Body of pancreas (tissue), 4 donors: ENCODE measurements at regions not wholly inside any gene's neighbourhood (a gene's known extent, or its start where the extent isn't known, plus 50 kb on each side); places are given as distances from the start of the nearest gene placed in this dataset.

Source experiments
- ATAC-seq: fragments of 150-250 bp; one replicate; pipeline ENCODE4 v1.9.1; 2016
- DNase-seq, 4 donors: peaks; one replicate each; pipeline ENCODE4 v3.0.0-alpha.2; 2019
- H3K27ac ChIP-seq, 4 donors: fragments of 200-600 bp; sonication (generic); 1 replicate in 3 of 4; 2 replicates in 1 of 4; pipeline versions ENCODE4 v1.5.1 to v1.6.1; 2016 to 2019; ENCODE audit warnings: mild to moderate bottlenecking in 1 of 4, mixed read lengths in 1 of 4, moderate library complexity in 1 of 4
- H3K27me3 ChIP-seq, 2 donors: fragments of 200-600 bp; sonication (generic); one replicate each; pipeline ENCODE4 v1.6.0; 2016; ENCODE audit warnings: mild to moderate bottlenecking in 1 of 2
- H3K36me3 ChIP-seq, 2 donors: fragments of 200-600 bp; sonication (generic); replicated peaks in 1 of 2; 2 replicates each; pipeline ENCODE4 v1.5.1; 2016; ENCODE audit warnings: low read depth in 2 of 2; ENCODE audit not compliant: insufficient read depth in 1 of 2
- H3K4me1 ChIP-seq: fragments of 200-600 bp; sonication (generic); one replicate; pipeline ENCODE4 v1.6.0; 2016
- H3K4me3 ChIP-seq, 2 donors: fragments of 200-600 bp; sonication (generic); 1 replicate in 1 of 2; 2 replicates in 1 of 2; pipeline ENCODE4 v1.5.1; 2016 to 2019
- H3K9me3 ChIP-seq, 3 donors: fragments of 200-600 bp; sonication (generic); 1 replicate in 2 of 3; 2 replicates in 1 of 3; pipeline ENCODE4 v1.5.1; 2016
- CTCF ChIP-seq, 7 experiments: fragments of 450-650 bp in 4 of 7; fragments of 200-600 bp in 3 of 7; sonication (generic) in 3 of 7; IDR thresholded peaks; one replicate each; pipeline ENCODE4 v1.5.1; 2016 to 2019; ENCODE audit warnings: antibody characterized with exemption in 7 of 7
- POLR2A ChIP-seq, 3 donors: fragments of 450-650 bp; IDR thresholded peaks; one replicate each; pipeline ENCODE4 v1.6.1; 2016; ENCODE audit warnings: antibody characterized with exemption in 3 of 3, mild to moderate bottlenecking in 2 of 3
- WGBS, 2 donors: methylation state at CpG; one replicate each; pipeline ENCODE4 v1.1.5; 2017; 5-methylcytosine and 5-hydroxymethylcytosine counted together
- intact Hi-C: fragments of 100-400 bp; cut with DNase I; formaldehyde crosslinking; loops from one replicate; pipeline ENCODE4 v1.15.1; 2023

GRCh38 chr2:145060876-145061275, 541.0 kb upstream of the ZEB2 start:
- no peaks in the 10 kb centered on the region for H3K9me3 ChIP-seq
- H3K4me1 ChIP-seq, result no peaks in the 10 kb centered on the region
- H3K27me3 ChIP-seq, result no peaks in the 10 kb centered on the region
- DNase-seq (no peak), ATAC-seq (no peak)
- TF ChIP-seq POLR2A (IDR thresholded peaks at IDR 0.05), result no peak
- TF ChIP-seq CTCF (IDR thresholded peaks at IDR 0.05), result no peak
- 90 to 96% methylated on average over 3 of the region's 3 CpGs for WGBS, 2 donors
- intact Hi-C loops, result no loop called here
- H3K4me3 ChIP-seq, result no peak overlapping the region
- H3K27ac ChIP-seq, result no peak overlapping the region
- H3K36me3 ChIP-seq, result no peaks in the 10 kb centered on the region

- intact Hi-C loops, result no loop called here
- Histone ChIP-seq H3K27me3 (no peaks in the 10 kb centered on the region), H3K4me3 (no peak overlapping the region), H3K4me1 (no peaks in the 10 kb centered on the region), H3K27ac (no peak overlapping the region), H3K9me3 (no peaks in the 10 kb centered on the region), H3K36me3 (no peaks in the 10 kb centered on the region)
- DNase-seq (no peak), ATAC-seq (no peak)
- WGBS, 2 donors, result 65 to 69% methylated on average over 2 of the region's 2 CpGs
- no peak for TF ChIP-seq CTCF (IDR thresholded peaks at IDR 0.05)
- TF ChIP-seq POLR2A (IDR thresholded peaks at IDR 0.05), result no peak
Measured at GRCh38 chr2:145059914-145060313, 540.0 kb upstream of the ZEB2 start.

GRCh38 chr2:145059343-145059742, 539.4 kb upstream of the ZEB2 start:
- Histone ChIP-seq H3K4me1 (no peaks in the 10 kb centered on the region), H3K36me3 (no peaks in the 10 kb centered on the region), H3K27me3 (no peaks in the 10 kb centered on the region), H3K4me3 (no peak overlapping the region), H3K27ac (no peak overlapping the region), H3K9me3 (no peaks in the 10 kb centered on the region)
- 83 to 84% methylated on average over 1 of the region's 1 CpG for WGBS, 2 donors
- ATAC-seq, result no peak
- no peak for DNase-seq
- TF ChIP-seq POLR2A (IDR thresholded peaks at IDR 0.05), result no peak
- TF ChIP-seq CTCF (IDR thresholded peaks at IDR 0.05), result no peak
- intact Hi-C loops, result no loop called here

- Histone ChIP-seq H3K36me3 (no peaks in the 10 kb centered on the region), H3K4me3 (no peak overlapping the region), H3K4me1 (no peaks in the 10 kb centered on the region), H3K27me3 (no peaks in the 10 kb centered on the region), H3K9me3 (no peaks in the 10 kb centered on the region), H3K27ac (no peak overlapping the region)
- WGBS, 2 donors, result 87% methylated on average over 1 of the region's 1 CpG
- no peak for ATAC-seq
- intact Hi-C loops, result no loop called here
- TF ChIP-seq POLR2A (IDR thresholded peaks at IDR 0.05) (no peak), CTCF (IDR thresholded peaks at IDR 0.05) (no peak)
- DNase-seq, result no peak
Measured at GRCh38 chr2:145058457-145058856, 538.5 kb upstream of the ZEB2 start.

GRCh38 chr2:145055651-145056050, 535.7 kb upstream of the ZEB2 start:
- no peak for DNase-seq
- no peak overlapping the region for H3K4me3 ChIP-seq
- intact Hi-C loops, result no loop called here
- no peak overlapping the region for H3K27ac ChIP-seq
- H3K9me3 ChIP-seq, result no peaks in the 10 kb centered on the region
- no peaks in the 10 kb centered on the region for H3K27me3 ChIP-seq
- TF ChIP-seq POLR2A (IDR thresholded peaks at IDR 0.05) (no peak), CTCF (IDR thresholded peaks at IDR 0.05) (no peak)
- ATAC-seq, result no peak
- no peaks in the 10 kb centered on the region for H3K36me3 ChIP-seq
- H3K4me1 ChIP-seq, result no peaks in the 10 kb centered on the region
